Fibroblast of villous mesenchyme (primary cell): ENCODE measurements at regions not wholly inside any gene's neighbourhood (a gene's known extent, or its start where the extent isn't known, plus 50 kb on each side); places are given as distances from the start of the nearest gene placed in this dataset.

ENCODE experiments used
- DNase-seq: peaks from one replicate; pipeline ENCODE4 v3.0.0-alpha.2; 2010; ENCODE audit warnings: low read depth
- H3K4me3 ChIP-seq: 2 replicates; pipeline ENCODE4 v1.5.1; 2011; ENCODE audit warnings: low read depth, mild to moderate bottlenecking, low read length
- CTCF ChIP-seq: IDR thresholded peaks from 2 replicates; pipeline ENCODE4 v1.5.1; 2012; ENCODE audit warnings: low read depth, mild to moderate bottlenecking, low read length; ENCODE audit not compliant: insufficient read depth

DNA sequence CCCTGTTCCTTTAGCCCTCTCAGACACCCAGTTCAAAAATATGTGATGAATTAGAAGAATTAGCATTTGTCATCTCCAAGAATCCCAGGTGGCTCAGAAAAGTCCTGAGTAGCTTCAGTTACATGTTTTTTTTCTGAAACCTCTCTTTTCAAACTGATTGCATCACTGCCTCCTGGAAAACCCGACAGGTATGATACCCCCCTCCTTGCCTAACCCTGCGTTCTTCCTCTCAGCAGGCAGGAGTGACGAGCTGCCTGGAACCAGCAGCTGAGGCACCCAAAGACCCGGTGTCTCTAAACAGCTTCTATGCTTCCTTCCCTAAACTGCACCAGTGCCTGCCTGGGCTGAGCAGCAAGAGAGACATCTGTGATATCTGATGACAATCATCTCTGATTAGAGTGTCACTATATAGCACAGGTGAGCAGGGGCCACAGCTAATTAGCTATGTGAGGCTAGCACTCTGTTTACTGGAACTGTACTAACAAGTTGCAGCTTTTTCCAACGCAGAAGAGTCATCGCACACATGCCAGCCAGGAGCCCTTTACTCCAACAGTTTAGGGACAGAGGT lies 376.4 kb upstream of the ATP5MC3 start:
- no peak for DNase-seq
- no peak for TF ChIP-seq CTCF
- H3K4me3 ChIP-seq = no peak overlapping the region

GRCh38 chr2:175553910-175554309 lies 372.4 kb upstream of the ATP5MC3 start:
- no peak for DNase-seq
- TF ChIP-seq CTCF = no peak
- no peak overlapping the region for H3K4me3 ChIP-seq

- DNase-seq = no peak
- TF ChIP-seq CTCF = no peak
- H3K4me3 ChIP-seq = no peak overlapping the region
Measured at GRCh38 chr2:175552902-175553301, 371.4 kb upstream of the ATP5MC3 start.

GRCh38 chr2:175540421-175540820 lies 358.9 kb upstream of the ATP5MC3 start:
- no peak for DNase-seq
- TF ChIP-seq CTCF = no peak
- no peak overlapping the region for H3K4me3 ChIP-seq

DNA sequence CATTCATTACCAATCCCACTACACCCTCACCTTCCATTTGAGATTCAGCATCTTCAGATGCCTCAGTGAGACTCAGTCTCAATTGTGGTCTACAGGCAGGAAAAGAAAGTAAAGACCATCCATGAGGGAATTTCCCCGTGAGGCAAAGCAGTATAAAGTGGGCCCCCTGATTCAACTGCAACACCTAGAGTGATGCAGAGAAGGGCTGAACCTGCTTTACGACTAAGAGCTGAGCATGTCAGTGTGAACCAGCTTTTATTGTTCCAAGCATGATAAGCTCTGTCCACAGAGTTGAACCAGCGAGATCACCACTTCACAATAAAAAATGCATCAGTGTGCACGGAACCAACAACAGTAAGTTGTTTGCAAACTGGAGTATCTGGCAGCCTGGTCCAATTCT lies 357.6 kb upstream of the ATP5MC3 start:
- H3K4me3 ChIP-seq = no peak overlapping the region
- TF ChIP-seq CTCF = no peak
- no peak for DNase-seq

DNA sequence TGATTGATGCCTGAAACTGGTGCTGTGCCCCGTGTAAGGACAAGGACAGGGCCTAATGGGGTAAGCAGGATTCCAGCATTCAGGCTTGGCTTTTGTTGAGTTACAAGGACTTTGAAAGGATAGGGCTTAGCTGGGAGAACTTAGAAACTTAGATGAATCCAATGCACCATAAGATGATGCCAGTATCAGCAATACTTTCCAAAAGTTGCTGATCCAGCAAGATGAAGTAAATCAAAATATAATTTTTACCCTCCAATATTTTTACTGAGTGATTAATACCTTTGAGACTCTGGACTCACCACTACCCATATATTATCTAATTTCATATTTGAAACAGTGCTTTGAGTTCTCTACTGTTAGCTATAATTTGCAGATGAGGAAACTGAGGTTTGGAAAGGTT lies 354.5 kb upstream of the ATP5MC3 start:
- no peak for TF ChIP-seq CTCF
- no peak for DNase-seq

GRCh38 chr2:175535631-175536030 lies 354.1 kb upstream of the ATP5MC3 start:
- DNase-seq = no peak
- no peak overlapping the region for H3K4me3 ChIP-seq
- no peak for TF ChIP-seq CTCF

More for the DNA sequence above, 354.5 kb upstream of the ATP5MC3 start:
- H3K4me3 ChIP-seq = no peak overlapping the region
